Activated naive CD4-positive, alpha-beta T cell (primary cell): ENCODE measurements at regions not wholly inside any gene's neighbourhood (a gene's known extent, or its start where the extent isn't known, plus 50 kb on each side); places are given as distances from the start of the nearest gene placed in this dataset.
"Not testable (repeated sequence)": the region's sequence is repeated elsewhere in the genome, so short reads cannot be mapped to it uniquely, and the experiment has no call there.

ENCODE experiments used
- DNase-seq, 4 experiments: peaks; one replicate each; lab custom pipeline; 2025; lab: John Stamatoyannopoulos, UW

- not testable (repeated sequence) for DNase-seq
These were observed 127.9 kb upstream of the ZNF217 start for GRCh38 chr20:53721445-53721963.

GRCh38 chr20:53719171-53719803 lies 125.6 kb upstream of the ZNF217 start:
- DNase-seq: not testable (repeated sequence)

- no peak for DNase-seq
These were observed 124.7 kb upstream of the ZNF217 start for GRCh38 chr20:53718142-53719021.

DNA sequence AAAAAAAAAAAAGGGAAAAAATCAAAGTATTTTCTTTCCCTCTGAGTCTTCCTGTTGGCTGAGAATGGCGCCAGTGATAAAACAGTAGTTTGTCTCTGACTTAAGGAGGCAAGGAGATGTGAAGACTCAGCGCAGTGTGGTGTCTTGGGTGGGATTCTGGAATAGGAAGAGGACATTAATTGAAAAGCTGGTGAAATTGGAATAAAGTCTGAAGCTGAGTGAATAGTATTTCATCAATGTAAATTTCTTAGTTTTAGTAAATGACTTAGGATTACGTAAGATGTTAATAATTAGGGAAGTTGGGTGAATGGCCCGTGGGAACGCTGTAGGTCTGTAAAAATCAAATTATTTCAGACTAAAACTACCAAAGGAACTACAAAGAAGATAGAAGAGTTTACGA lies 122.8 kb upstream of the ZNF217 start:
- DNase-seq: no peak

DNA sequence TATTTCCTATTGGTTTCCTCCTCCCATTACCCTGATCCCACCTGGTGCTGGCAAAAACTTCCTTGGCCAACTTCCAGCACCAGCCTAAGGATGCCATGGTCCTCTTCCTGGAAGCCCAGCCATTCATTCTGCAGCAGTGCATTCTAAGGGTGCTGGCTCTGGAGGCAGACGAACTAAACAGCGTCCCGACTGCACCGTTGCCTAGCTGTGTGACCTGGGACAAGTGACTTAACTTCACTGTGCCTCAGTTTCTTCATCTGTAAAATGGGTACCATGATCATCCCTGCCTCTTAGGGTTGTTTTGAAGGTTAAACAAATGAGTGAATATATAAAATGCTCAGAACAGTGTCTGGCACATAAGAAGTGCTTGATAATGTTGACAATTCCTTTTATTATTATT lies 120.9 kb upstream of the ZNF217 start:
- no peak for DNase-seq

- no peak for DNase-seq
These were observed 119.9 kb upstream of the ZNF217 start for GRCh38 chr20:53713328-53714056.

DNA sequence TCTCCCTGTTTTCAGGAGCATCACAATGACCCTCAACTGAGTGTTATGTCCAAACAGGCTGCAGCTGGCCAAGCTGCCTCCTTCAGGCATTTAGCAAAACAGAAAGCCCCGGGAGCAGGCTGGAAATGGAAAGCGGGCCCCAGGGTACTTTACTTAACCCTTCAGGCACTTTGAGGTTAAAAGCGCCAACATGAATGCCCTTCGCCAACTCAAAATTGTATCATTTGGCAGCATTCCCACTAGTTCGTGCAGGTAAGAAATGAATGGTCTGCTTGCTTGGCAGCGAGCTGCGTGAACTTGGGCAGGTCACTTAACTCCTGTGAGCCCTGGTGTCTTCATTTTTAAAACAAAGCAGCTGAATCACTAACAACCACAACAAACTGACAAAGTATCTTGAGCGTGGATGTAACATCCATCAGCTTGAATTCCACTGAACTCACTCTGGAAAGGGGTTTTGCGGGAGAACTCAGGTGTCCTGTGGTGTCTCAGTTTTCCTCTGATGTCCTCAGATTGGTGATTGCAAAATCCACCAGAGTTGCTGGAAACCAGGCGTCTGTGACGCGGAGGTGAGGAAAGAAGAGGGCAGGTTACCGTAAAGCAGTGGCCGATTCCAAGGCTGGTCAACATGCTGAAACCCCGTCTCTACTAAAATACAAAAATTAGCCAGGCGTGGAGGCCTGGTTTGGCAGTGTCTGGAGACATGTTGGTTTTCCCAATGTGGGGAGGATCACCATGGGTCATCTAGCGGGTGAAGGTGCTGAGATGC lies 118.8 kb upstream of the ZNF217 start:
- DNase-seq: no peak

GRCh38 chr20:53711333-53712211 lies 117.9 kb upstream of the ZNF217 start:
- no peak for DNase-seq

DNA sequence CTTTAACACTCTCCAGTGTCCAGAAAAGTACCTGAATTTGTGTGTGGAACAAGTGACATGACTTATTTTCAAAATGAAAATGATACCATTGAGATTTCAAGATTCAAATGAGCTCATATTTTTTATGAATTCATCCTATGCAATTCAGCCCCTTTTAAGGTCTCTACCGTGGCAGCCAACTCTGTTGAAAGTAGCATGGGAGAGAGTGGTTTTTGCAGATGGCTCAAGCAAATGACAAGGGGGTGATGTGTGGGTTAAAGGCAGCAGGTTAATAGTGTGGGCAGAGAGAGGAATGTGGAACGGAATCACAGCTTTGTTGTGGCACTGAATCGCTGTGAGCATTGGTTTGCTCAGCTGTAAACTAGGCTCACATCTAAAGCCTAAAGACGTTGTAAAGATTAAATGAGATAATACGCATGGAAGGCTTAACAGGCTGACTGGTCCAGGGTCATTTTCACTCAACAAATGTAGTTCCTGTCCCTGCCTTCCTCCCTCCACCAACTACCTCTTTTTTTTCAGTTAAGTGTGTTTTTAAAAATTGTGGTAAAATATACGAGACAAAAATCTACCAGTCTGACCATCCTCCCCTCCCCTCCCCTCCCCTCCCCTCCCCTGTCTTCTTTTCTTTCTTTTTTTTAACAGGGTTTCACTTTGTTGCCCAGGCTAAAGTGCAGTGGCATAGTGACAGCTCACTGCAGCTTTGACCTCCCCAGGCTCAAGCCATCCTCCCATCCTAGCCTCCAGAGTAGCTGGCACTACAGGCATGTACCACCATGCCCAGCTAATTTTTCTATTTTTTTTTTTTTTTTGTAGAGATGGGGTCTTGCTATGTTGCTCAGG lies 114.7 kb upstream of the ZNF217 start:
- DNase-seq: no peak

DNA sequence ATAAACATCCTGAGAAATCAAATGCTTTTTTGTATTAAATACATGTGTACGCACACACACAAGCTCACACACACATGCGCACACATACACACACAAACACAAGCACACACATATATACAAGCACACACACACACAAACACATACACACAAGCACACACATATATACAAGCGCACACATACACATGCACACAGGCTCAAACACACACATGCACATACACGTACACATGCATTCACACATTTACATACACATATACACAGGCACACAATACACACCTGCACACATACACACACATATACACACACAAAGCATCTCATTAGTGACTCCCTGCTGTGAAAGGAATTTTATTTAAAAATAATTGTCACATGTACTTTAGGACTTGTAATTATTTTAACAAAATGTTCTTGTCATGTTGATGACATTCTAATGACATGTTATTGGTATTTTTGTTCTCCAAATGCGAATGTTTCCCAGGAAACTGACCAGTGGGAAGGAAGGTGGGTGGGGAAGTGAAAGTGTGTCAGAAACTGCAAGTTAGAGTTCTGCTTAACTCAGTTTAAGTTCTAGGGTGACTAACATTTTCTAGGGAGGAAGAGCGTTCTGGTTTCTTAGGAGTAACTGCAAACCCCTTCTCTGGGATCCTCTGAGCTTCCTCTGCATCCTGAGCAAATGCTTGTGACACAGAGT lies 113.9 kb upstream of the ZNF217 start:
- no peak for DNase-seq

DNA sequence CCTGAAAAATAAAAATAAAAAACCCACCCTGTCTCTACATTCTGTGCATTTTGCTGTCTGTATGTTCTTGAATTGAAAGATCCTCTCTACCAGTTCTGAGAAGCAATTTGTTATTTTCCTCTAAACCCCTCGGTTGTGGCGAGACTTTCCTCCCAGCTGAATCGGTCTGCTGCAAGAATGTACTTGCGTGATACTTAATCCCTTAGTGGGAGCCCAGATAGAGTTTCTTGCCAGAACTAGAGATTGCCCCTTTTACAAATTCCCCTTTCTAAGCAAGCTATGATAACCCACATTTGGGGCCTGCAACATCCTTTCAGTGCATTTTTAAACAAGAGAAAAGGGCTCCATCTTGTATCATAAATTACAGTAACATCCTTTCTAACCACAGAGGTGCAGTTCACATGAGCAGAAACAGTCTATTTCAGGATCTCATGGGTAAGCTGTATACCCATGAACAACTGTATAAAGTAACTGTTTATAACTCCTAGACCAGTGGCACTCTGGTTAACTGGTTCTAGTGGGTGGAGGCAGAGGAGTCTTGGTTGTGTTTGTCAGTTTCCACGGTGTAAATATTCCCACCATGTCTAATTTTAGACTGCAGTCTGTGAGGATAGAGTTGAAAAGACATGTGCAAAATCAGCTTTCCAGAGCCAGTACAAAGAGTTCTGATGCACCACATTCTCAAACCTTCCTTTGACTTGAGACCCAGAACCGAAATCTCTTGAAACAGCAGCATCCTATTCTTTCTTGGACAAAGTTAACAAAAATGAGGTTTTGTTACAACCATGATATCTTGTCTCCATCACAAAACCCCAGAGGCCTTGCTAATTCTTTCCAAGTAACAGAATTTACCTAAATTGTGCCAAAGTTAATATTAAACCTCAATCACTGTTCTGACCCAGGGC lies 113.1 kb upstream of the ZNF217 start:
- no peak for DNase-seq

DNA sequence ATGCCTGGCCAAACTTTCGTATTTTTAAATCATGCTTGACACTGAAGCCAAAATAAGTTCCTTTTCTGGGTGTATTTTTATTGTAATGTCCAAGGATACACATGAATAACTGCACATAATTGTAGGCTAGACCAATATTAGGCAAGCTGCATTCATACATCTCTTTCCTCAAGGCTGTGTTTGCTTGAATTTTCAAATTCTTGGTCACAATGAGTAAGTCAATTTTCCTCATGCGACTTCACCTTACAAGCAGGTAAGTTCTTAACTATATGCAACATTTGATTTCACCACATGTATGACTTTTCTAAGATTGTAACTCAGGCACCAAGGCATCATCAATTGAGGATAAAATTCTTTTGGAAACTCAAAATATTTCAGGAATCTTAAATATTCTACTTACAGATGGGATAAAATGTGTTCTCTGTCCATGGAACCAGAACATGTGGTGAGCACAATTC lies 112.4 kb upstream of the ZNF217 start:
- no peak for DNase-seq

DNA sequence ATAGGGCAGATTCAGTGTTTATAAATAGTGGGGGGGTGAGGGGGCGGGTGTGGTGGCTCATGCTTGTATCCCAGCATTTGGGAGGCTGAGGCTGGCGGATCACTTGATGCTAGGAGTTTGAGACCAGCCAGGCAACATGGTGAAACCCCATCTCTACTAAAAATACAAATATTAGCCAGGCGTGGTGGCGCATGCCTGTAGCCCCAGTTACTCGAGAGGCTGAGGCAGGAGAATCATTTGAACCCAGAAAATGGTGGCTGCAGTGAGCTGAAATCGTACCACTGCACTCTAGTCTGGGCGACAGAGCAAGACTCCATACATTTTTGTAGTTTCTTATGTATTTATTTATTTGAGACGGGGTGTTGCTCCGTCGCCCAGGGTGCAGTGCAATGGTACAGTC lies 109.0 kb upstream of the ZNF217 start:
- DNase-seq: no peak

DNA sequence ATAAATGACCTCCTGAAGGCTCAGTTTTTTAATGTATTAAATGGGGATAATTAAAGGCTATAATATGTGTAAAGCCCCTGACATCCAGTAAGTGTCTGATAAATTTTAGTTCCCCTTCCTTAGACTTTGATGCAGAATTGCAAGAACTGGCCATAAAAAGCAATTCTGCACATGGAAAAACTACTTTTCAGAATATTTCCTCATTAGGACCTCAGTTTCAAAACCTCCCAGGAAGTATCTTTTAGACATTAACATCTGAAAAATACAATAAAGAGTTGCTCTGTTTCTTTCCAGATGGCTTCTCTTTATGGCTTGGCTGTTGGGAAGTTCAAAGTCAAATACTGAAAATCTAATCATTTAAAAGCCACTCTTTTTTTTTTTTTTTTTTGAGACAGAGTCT lies 106.3 kb upstream of the ZNF217 start:
- DNase-seq: no peak

- DNase-seq: no peak
These were observed 105.5 kb upstream of the ZNF217 start for GRCh38 chr20:53699085-53699674.

DNA sequence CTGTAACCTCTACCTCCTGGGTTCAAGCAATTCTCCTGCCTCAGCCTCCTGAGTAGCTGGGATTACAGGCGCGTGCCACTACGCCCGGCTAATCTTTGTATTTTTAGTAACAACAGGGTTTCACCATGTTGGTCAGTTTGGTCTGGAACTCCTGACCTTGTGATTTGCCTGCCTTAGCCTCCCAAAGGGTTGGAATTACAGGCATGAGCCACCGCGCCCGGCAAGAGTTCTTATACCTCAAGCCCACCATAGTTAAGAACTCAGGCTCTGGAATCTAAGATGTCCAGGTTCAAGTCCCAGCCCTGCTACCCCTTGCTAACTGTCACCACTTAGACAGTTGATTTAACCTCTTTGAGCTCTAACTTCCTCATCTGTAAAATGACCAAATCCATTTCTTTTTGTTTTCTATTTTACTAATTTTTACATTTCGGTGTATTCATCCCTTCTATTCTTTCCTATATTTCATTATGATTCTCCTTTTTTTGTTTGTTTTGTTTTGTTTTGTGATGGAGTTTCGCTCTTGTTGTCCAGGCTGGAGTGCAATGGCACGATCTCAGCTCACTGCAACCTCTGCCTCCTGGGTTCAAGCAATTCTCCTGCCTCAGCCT lies 104.8 kb upstream of the ZNF217 start:
- DNase-seq: no peak

DNA sequence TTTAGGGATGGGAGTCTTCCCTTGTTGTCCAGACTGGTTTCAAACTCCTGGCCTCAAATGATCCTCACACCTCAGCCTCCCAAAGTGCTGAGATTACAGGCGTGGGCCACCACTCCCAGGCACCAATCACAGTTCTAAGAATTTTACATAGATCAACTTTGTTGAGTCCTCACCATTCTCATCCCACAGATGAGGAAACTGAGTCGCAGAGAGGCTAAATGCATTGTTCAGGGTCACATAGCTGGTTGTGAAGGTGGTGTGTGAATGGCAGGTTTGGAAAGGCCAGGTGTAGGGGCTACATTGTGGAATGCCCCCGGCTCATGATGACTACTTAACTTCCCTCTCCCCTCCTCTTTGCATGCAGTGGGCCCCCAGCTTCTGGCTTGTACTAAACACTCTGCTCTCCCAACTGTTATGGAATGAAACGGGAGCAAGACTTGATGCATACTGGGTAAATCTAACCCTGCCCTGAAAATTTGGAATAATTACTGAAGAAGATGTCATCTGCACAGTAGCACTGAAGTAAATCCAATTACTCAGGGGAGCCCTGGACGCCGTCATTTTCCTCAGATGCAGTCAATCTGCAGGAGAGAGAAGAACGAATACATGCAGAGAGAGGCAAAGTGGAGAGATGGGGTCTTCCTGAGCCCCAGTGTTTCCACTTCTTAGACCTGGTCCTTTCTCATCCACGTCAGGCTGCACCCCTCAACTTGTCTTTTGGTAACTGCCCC lies 102.3 kb upstream of the ZNF217 start:
- no peak for DNase-seq
